Mucosa of stomach (tissue), 1 donor: ENCODE measurements at regions not wholly inside any gene's neighbourhood (a gene's known extent, or its start where the extent isn't known, plus 50 kb on each side); places are given as distances from the start of the nearest gene placed in this dataset.
A peak's percentile ranks its signal among the peaks of the same experiment; 100 is the strongest.
"Not testable (repeated sequence)": the region's sequence is repeated elsewhere in the genome, so short reads cannot be mapped to it uniquely, and the experiment has no call there.

Source experiments
- H3K27me3 ChIP-seq: one replicate; pipeline ENCODE4 v1.7.0; 2013; ENCODE audit warnings: mild to moderate bottlenecking, low read length; ENCODE audit not compliant: control insufficient read depth, insufficient read depth
- H3K36me3 ChIP-seq: one replicate; pipeline ENCODE4 v1.7.0; 2013; ENCODE audit warnings: low read length; ENCODE audit not compliant: control insufficient read depth, insufficient read depth
- H3K4me1 ChIP-seq: one replicate; pipeline ENCODE4 v1.7.0; 2013; ENCODE audit warnings: mild to moderate bottlenecking, low read length; ENCODE audit not compliant: control insufficient read depth, insufficient read depth
- H3K4me3 ChIP-seq: one replicate; pipeline ENCODE4 v1.7.0; 2013; ENCODE audit warnings: low read length
- H3K9ac ChIP-seq: one replicate; pipeline ENCODE4 v1.7.0; 2013; ENCODE audit warnings: mild to moderate bottlenecking, low read length, moderate library complexity
- H3K9me3 ChIP-seq: one replicate; pipeline ENCODE4 v1.7.0; 2013; ENCODE audit warnings: mild to moderate bottlenecking, low read length, moderate library complexity; ENCODE audit not compliant: control insufficient read depth
- donor health status: Pancreatic carcinoma.

- no peaks in the 10 kb centered on the region for H3K36me3 ChIP-seq
- H3K9ac ChIP-seq = peak overlapping the region; percentile 40
- peaks cover 36% of the 10 kb centered on the region for H3K4me1 ChIP-seq
- H3K9me3 ChIP-seq = no peaks in the 10 kb centered on the region
- no peaks in the 10 kb centered on the region for H3K27me3 ChIP-seq
- H3K4me3 ChIP-seq = no peak overlapping the region
Measured at GRCh38 chr20:50450881-50451752, 59.1 kb upstream of the PTPN1 start.

- H3K4me1 ChIP-seq = peaks cover 35% of the 10 kb centered on the region
- H3K9me3 ChIP-seq, H3K27me3 ChIP-seq, H3K9ac ChIP-seq, H3K4me3 ChIP-seq, H3K36me3 ChIP-seq: not testable (repeated sequence)
Measured at GRCh38 chr20:50451792-50452425, 58.3 kb upstream of the PTPN1 start.

GRCh38 chr20:50453533-50454244 is 56.5 kb upstream of the PTPN1 start:
- H3K4me1 ChIP-seq = peaks cover 25% of the 10 kb centered on the region
- H3K4me3 ChIP-seq = no peak overlapping the region
- no peaks in the 10 kb centered on the region for H3K9me3 ChIP-seq
- H3K9ac ChIP-seq = no peak overlapping the region
- H3K27me3 ChIP-seq = no peaks in the 10 kb centered on the region
- H3K36me3 ChIP-seq = no peaks in the 10 kb centered on the region

GRCh38 chr20:50455245-50455644 is 54.9 kb upstream of the PTPN1 start:
- not testable (repeated sequence) for H3K4me3 ChIP-seq, H3K36me3 ChIP-seq, H3K9ac ChIP-seq, H3K9me3 ChIP-seq, H3K27me3 ChIP-seq
- H3K4me1 ChIP-seq = peaks cover 28% of the 10 kb centered on the region

GRCh38 chr20:50455656-50456451 is 54.3 kb upstream of the PTPN1 start:
- Histone ChIP-seq H3K36me3 (no peaks in the 10 kb centered on the region), H3K9me3 (no peaks in the 10 kb centered on the region), H3K9ac (peak overlapping the region; percentile 33), H3K4me3 (no peak overlapping the region), H3K4me1 (peaks cover 33% of the 10 kb centered on the region), H3K27me3 (no peaks in the 10 kb centered on the region)

GRCh38 chr20:50456452-50457324 is 53.5 kb upstream of the PTPN1 start:
- Histone ChIP-seq H3K9me3 (no peaks in the 10 kb centered on the region), H3K4me3 (no peak overlapping the region), H3K27me3 (no peaks in the 10 kb centered on the region), H3K9ac (peak overlapping the region; percentile 33), H3K36me3 (no peaks in the 10 kb centered on the region), H3K4me1 (peaks cover 30% of the 10 kb centered on the region)

- no peak overlapping the region for H3K9ac ChIP-seq
- no peaks in the 10 kb centered on the region for H3K36me3 ChIP-seq
- peaks cover 34% of the 10 kb centered on the region for H3K4me1 ChIP-seq
- H3K9me3 ChIP-seq = no peaks in the 10 kb centered on the region
- no peaks in the 10 kb centered on the region for H3K27me3 ChIP-seq
- no peak overlapping the region for H3K4me3 ChIP-seq
Measured at GRCh38 chr20:50459124-50459918, 50.9 kb upstream of the PTPN1 start.

GRCh38 chr20:50460115-50460607 is 50.0 kb upstream of the PTPN1 start:
- H3K36me3 ChIP-seq = no peaks in the 10 kb centered on the region
- H3K27me3 ChIP-seq = no peaks in the 10 kb centered on the region
- H3K4me1 ChIP-seq = peaks cover 35% of the 10 kb centered on the region
- no peak overlapping the region for H3K4me3 ChIP-seq
- no peaks in the 10 kb centered on the region for H3K9me3 ChIP-seq
- peak overlapping the region; percentile 3 for H3K9ac ChIP-seq
